ENCODE measurements at regions not wholly inside any gene's neighbourhood (a gene's known extent, or its start where the extent isn't known, plus 50 kb on each side); places are given as distances from the start of the nearest gene placed in this dataset.

DNA sequence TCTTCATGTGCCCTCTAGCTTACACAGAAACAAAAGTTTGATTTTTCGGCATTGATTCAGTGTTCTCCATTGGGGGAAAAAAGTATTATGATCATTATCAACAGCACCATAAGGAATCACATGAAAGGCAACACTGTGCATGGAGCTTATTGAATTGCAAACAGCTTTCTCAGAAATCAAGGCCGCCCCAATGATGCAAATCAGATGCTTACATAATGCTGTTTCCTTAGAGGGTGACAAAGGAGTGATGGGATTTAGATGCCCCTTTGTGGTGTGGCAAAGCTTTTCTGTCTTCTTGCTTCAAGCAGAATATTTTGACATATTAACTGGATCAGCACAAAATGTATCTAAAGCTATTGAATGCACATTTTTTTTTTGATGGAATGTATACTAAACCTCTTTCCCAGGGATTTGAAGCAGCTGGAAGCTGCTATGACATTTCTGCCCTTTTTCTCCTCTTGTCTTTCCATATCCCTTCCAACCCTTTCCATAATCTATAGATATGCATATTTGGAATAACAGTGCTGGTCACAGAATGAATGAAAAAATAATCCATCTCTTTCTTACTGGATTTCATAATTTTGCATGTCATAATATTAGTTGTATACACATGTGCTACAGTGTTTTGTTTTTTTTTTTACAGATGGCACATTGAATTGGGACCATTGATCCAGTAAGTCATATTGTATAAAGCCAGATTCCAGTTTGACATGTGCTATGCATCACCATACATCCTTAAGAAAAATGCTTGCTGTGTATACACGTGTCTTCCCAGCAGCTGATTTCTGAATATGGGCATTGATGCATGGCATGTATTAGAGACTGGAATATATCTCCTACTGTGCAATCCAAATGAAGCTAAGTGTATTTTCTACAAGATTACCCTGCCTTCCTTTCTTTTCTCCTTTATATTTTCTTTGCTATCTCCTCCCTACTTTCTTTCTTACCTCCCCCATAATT lies 259.7 kb upstream of the DCN start:
- TF ChIP-seq, protein P1, sequence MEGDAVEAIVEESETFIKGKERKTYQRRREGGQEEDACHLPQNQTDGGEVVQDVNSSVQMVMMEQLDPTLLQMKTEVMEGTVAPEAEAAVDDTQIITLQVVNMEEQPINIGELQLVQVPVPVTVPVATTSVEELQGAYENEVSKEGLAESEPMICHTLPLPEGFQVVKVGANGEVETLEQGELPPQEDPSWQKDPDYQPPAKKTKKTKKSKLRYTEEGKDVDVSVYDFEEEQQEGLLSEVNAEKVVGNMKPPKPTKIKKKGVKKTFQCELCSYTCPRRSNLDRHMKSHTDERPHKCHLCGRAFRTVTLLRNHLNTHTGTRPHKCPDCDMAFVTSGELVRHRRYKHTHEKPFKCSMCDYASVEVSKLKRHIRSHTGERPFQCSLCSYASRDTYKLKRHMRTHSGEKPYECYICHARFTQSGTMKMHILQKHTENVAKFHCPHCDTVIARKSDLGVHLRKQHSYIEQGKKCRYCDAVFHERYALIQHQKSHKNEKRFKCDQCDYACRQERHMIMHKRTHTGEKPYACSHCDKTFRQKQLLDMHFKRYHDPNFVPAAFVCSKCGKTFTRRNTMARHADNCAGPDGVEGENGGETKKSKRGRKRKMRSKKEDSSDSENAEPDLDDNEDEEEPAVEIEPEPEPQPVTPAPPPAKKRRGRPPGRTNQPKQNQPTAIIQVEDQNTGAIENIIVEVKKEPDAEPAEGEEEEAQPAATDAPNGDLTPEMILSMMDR (IDR thresholded peaks at IDR 0.05; ENCODE audit: borderline replicate concordance, extremely low read depth, low read length, poor library complexity, severe bottlenecking): no peak
- TF ChIP-seq EZH2 (IDR thresholded peaks at IDR 0.05; ENCODE audit: borderline replicate concordance, low read depth, low read length, severe bottlenecking): no peak
